IPS DF 4.7 (cell line): ENCODE measurements at regions not wholly inside any gene's neighbourhood (a gene's known extent, or its start where the extent isn't known, plus 50 kb on each side); places are given as distances from the start of the nearest gene placed in this dataset.

ENCODE experiments used
- DNase-seq: peaks from one replicate; pipeline ENCODE4 v3.0.0-alpha.2; 2013; ENCODE audit warnings: low spot score; ENCODE audit errors: extremely low read depth

- no peak for DNase-seq
These were observed 79.1 kb upstream of the MYCN start for GRCh38 chr2:15861172-15861822.

- no peak for DNase-seq
These were observed 78.5 kb upstream of the MYCN start for GRCh38 chr2:15861898-15862297.

- no peak for DNase-seq
These were observed 77.3 kb upstream of the MYCN start for GRCh38 chr2:15863089-15863488.

- no peak for DNase-seq
These were observed 76.7 kb upstream of the MYCN start for GRCh38 chr2:15863494-15864175.

GRCh38 chr2:15864176-15864769 is 76.1 kb upstream of the MYCN start:
- no peak for DNase-seq

- no peak for DNase-seq
These were observed 74.4 kb upstream of the MYCN start for GRCh38 chr2:15865923-15866322.

- no peak for DNase-seq
These were observed 73.7 kb upstream of the MYCN start for GRCh38 chr2:15866563-15867193.

GRCh38 chr2:15867194-15868171 is 72.9 kb upstream of the MYCN start:
- DNase-seq: no peak

- DNase-seq: no peak
These were observed 72.2 kb upstream of the MYCN start for GRCh38 chr2:15868186-15868585.

GRCh38 chr2:15868704-15869103 is 71.6 kb upstream of the MYCN start:
- DNase-seq: no peak

- no peak for DNase-seq
These were observed 71.0 kb upstream of the MYCN start for GRCh38 chr2:15869396-15869795.

- DNase-seq: no peak
These were observed 70.5 kb upstream of the MYCN start for GRCh38 chr2:15869871-15870270.

- DNase-seq: no peak
These were observed 69.8 kb upstream of the MYCN start for GRCh38 chr2:15870565-15870964.

GRCh38 chr2:15871239-15871783 is 69.0 kb upstream of the MYCN start:
- DNase-seq: no peak

GRCh38 chr2:15872854-15873253 is 67.5 kb upstream of the MYCN start:
- DNase-seq: no peak

GRCh38 chr2:15874321-15874720 is 66.0 kb upstream of the MYCN start:
- no peak for DNase-seq

- no peak for DNase-seq
These were observed 65.2 kb upstream of the MYCN start for GRCh38 chr2:15874854-15875804.

GRCh38 chr2:15875969-15876705 is 64.2 kb upstream of the MYCN start:
- no peak for DNase-seq
